ENCODE measurements at regions not wholly inside any gene's neighbourhood (a gene's known extent, or its start where the extent isn't known, plus 50 kb on each side); places are given as distances from the start of the nearest gene placed in this dataset.
A peak's percentile ranks its signal among the peaks of the same experiment; 100 is the strongest.

DNA sequence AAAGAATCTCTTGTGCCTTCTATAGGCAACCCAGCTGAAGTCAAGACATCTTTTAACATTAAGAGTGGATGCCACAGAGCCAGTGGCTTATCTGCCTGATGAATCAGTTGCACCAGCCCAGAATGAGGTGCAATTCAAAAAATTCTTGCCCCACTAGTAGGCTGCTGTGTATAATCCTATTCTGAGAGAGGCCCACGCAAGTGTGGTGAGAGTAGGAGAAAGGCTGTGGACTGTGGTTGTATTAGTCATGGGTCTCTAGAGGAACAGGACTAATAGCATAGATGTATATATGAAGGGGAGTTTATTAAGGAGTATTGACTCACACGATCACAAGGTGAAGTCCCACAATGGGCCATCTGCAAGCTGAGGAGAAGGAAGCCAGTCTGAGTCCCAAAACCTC, 216.4 kb downstream of the LTN1 start:
- H3K4me1 ChIP-seq: peaks cover 0 to 4% of the 10 kb centered on the region in 2 donors
- intact Hi-C loops (cut with DNase I): no loop called here
- no peaks in the 10 kb centered on the region for H3K36me3 ChIP-seq
- H3K27ac ChIP-seq: no peak overlapping the region
- no peaks in the 10 kb centered on the region for H3K27me3 ChIP-seq
- ATAC-seq (no peak), DNase-seq (no peak)
- TF ChIP-seq, protein P1, sequence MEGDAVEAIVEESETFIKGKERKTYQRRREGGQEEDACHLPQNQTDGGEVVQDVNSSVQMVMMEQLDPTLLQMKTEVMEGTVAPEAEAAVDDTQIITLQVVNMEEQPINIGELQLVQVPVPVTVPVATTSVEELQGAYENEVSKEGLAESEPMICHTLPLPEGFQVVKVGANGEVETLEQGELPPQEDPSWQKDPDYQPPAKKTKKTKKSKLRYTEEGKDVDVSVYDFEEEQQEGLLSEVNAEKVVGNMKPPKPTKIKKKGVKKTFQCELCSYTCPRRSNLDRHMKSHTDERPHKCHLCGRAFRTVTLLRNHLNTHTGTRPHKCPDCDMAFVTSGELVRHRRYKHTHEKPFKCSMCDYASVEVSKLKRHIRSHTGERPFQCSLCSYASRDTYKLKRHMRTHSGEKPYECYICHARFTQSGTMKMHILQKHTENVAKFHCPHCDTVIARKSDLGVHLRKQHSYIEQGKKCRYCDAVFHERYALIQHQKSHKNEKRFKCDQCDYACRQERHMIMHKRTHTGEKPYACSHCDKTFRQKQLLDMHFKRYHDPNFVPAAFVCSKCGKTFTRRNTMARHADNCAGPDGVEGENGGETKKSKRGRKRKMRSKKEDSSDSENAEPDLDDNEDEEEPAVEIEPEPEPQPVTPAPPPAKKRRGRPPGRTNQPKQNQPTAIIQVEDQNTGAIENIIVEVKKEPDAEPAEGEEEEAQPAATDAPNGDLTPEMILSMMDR (IDR thresholded peaks at IDR 0.05): no peak
- no peak overlapping the region for H3K4me3 ChIP-seq
- no peaks in the 10 kb centered on the region for H3K9me3 ChIP-seq

DNA sequence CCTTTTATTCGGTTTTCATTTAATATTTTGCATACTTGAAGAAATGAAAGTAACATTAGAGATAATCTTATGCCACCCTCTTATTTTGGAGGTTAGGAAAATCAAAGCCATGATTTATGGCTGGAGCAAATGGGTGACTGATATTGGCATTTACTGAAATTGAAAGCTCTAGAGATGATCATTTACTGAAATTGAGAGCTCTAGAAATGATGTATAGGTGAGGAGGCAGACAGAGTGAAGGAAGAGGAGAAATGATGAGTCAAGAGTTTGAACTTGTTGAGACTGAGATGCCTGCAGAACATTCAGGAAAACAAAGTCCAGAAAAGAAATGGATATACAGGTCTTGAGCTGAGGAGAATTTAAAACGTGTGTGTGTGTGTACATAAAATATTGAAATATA, 217.6 kb downstream of the LTN1 start:
- H3K27me3 ChIP-seq: no peaks in the 10 kb centered on the region
- no peak overlapping the region for H3K4me3 ChIP-seq
- no peaks in the 10 kb centered on the region for H3K9me3 ChIP-seq
- intact Hi-C loops (cut with DNase I): no loop called here
- TF ChIP-seq, protein P1 (IDR thresholded peaks at IDR 0.05): no peak
- DNase-seq (no peak), ATAC-seq (no peak)
- H3K27ac ChIP-seq: no peak overlapping the region
- H3K36me3 ChIP-seq: no peaks in the 10 kb centered on the region
- H3K4me1 ChIP-seq: peaks cover 0 to 4% of the 10 kb centered on the region in 2 donors

DNA sequence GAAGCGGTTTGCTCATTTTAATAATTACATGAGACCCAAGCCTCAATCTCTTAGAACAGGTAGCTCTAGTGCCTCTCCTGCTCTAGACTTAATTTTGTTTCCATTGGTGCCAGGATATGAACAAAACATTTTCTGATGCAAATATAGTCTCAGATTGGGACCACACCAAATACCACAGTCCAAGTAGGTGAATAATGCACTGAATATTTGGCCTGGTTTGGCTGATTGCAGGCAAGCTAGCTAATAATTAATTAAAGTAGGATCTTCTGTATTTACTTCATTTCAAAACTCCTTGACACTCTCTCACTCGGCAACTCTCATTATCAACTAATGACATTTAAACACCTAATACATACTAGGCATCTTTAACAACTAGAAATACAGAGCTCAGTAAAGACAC, 219.6 kb downstream of the LTN1 start:
- Histone ChIP-seq H3K36me3 (no peaks in the 10 kb centered on the region), H3K27ac (no peak overlapping the region), H3K4me3 (no peak overlapping the region), H3K27me3 (no peaks in the 10 kb centered on the region), H3K9me3 (no peaks in the 10 kb centered on the region), H3K4me1 (peaks cover 0 to 4% of the 10 kb centered on the region in 2 donors)
- ATAC-seq: no peak
- TF ChIP-seq, protein P1 (IDR thresholded peaks at IDR 0.05): no peak
- intact Hi-C loops (cut with DNase I): no loop called here
- DNase-seq: no peak

DNA sequence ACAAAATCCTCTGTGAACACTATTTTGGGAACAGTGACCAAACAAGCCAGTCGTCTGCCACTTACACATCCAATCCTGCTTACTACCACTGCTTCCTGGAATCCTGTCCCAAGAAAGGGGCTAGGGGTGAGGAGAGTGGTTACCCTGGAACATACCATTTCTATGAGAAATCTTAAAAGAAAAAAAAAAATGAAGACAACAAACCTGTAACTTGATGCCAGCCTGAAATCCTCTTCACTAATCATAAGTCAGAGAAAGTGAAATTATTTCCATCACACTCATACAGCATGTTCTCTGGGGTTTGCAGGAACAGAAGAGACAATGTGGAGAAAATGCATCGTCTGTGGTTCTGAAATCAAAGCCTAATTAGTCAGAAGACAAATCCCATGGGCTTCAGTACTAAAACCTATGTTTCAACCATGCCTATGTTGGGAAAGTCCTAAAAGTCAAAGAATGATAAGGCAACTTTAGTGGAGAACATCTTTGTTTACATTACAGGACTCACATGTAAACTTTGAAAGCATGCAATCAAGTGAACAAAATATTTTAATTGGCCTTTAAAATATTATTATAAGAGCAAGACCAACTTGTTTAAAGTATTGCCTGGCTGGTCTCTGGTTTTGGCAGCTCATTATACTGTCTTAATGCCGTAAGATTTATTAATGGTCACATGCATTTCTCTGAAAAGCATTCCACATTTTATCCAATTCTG, 220.7 kb downstream of the LTN1 start:
- H3K9me3 ChIP-seq: peaks cover 0 to 1% of the 10 kb centered on the region in 2 donors
- H3K4me1 ChIP-seq: peaks cover 0 to 4% of the 10 kb centered on the region in 2 donors
- no peaks in the 10 kb centered on the region for H3K36me3 ChIP-seq
- DNase-seq (peak in 1 of 4 donors; percentile 10), ATAC-seq (peak; percentile 38)
- no peaks in the 10 kb centered on the region for H3K27me3 ChIP-seq
- TF ChIP-seq, protein P1 (IDR thresholded peaks at IDR 0.05): no peak
- H3K27ac ChIP-seq: peak overlapping the region; percentile 2 to 57
- intact Hi-C loops (cut with DNase I): no loop called here
- H3K4me3 ChIP-seq: no peak overlapping the region

DNA sequence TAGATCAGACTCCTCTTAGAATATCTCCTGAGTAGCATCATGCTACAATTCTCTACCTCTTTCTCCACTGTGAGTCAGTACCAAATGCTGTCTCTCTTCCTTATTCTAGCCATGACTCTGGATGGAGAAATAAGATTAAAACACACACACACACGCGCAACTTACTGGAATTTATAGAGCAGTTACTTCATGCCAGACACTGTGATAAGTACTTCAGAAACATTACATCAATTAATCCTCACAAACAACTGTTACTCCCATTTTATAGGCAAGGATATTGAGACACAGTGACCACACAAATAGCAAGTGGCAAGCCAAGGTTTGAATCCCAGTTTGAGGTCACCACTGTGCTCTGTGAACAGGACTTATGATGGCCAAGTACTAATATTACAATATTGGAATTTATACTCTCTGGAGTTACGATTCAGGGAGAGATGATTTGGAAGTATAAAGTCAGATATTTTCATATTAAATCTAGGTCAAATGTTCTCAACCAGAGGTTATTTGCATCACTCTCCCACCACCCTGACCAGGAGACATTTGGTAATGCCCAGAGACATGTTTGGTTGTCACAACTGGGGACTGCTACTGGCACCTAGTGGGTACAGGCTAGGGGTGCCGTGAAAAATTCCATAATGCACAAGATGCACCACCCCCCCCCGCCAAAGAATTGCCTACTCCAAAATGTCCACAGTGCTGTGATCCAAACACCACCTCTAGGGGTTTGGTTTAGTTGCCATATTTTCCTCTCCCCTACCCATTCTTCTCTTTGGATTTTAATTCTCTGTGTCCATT, 221.6 kb downstream of the LTN1 start:
- Histone ChIP-seq H3K4me1 (peaks cover 0 to 4% of the 10 kb centered on the region in 2 donors), H3K9me3 (peaks cover 0 to 9% of the 10 kb centered on the region in 2 donors), H3K27me3 (no peaks in the 10 kb centered on the region), H3K27ac (peak overlapping the region; percentile 2 to 57), H3K4me3 (no peak overlapping the region), H3K36me3 (no peaks in the 10 kb centered on the region)
- intact Hi-C loops (cut with DNase I): no loop called here
- peak; percentile 54 for ATAC-seq
- TF ChIP-seq, protein P1 (IDR thresholded peaks at IDR 0.05): no peak
- no peak for DNase-seq

All from left lung (tissue), 4 donors.